G401 (cell line): ENCODE measurements at regions not wholly inside any gene's neighbourhood (a gene's known extent, or its start where the extent isn't known, plus 50 kb on each side); places are given as distances from the start of the nearest gene placed in this dataset.
A peak's percentile ranks its signal among the peaks of the same experiment; 100 is the strongest.

ENCODE experiments used
- DNase-seq: peaks from one replicate; pipeline ENCODE4 v3.0.0-alpha.2; 2015; ENCODE audit warnings: low spot score
- in situ Hi-C: cut with HindIII; loops from 2 replicates; pipeline ENCODE4 v1.10.0; 2016; ENCODE audit warnings: low sequenced_read_pairs, mixed read lengths

GRCh38 chr2:66772618-66773017 lies 337.7 kb downstream of the MEIS1 start:
- in situ Hi-C loops: no loop called here
- DNase-seq: no peak

- in situ Hi-C loops: no loop called here
- DNase-seq: no peak
Observed at GRCh38 chr2:66775730-66776422, 341.0 kb downstream of the MEIS1 start.

- no peak for DNase-seq
- in situ Hi-C loops: no loop called here
Observed at GRCh38 chr2:66781804-66782203, 346.9 kb downstream of the MEIS1 start.

GRCh38 chr2:66782780-66783361 lies 347.9 kb downstream of the MEIS1 start:
- DNase-seq: no peak
- in situ Hi-C loops: no loop called here

GRCh38 chr2:66789741-66790140 lies 354.8 kb downstream of the MEIS1 start:
- peak; percentile 86 for DNase-seq
- in situ Hi-C loops: no loop called here

- DNase-seq: no peak
- in situ Hi-C loops: no loop called here
Observed at GRCh38 chr2:66790651-66791181, 355.8 kb downstream of the MEIS1 start.

GRCh38 chr2:66794070-66794469 lies 359.1 kb downstream of the MEIS1 start:
- in situ Hi-C loops: no loop called here
- peak; percentile 39 for DNase-seq

GRCh38 chr2:66794551-66794950 lies 359.6 kb downstream of the MEIS1 start:
- in situ Hi-C loops: no loop called here
- DNase-seq: no peak

- in situ Hi-C loops: no loop called here
Observed at GRCh38 chr2:66802877-66803276, 368.0 kb downstream of the MEIS1 start.

GRCh38 chr2:66803726-66804125 lies 368.8 kb downstream of the MEIS1 start:
- DNase-seq: no peak
- in situ Hi-C loops: no loop called here

More at GRCh38 chr2:66802877-66803276, 368.0 kb downstream of the MEIS1 start:
- DNase-seq: no peak

- DNase-seq: no peak
- in situ Hi-C loops: no loop called here
Observed at GRCh38 chr2:66805016-66805865, 370.3 kb downstream of the MEIS1 start.

- in situ Hi-C loops: no loop called here
- no peak for DNase-seq
Observed at GRCh38 chr2:66805968-66806367, 371.0 kb downstream of the MEIS1 start.

- no peak for DNase-seq
- in situ Hi-C loops: no loop called here
Observed at GRCh38 chr2:66813525-66813924, 378.6 kb downstream of the MEIS1 start.

- in situ Hi-C loops: no loop called here
- no peak for DNase-seq
Observed at GRCh38 chr2:66813976-66814375, 379.1 kb downstream of the MEIS1 start.

GRCh38 chr2:66814916-66815315 lies 380.0 kb downstream of the MEIS1 start:
- in situ Hi-C loops: no loop called here
- no peak for DNase-seq

GRCh38 chr2:66815886-66816285 lies 381.0 kb downstream of the MEIS1 start:
- DNase-seq: no peak

GRCh38 chr2:66821168-66821567 lies 386.2 kb downstream of the MEIS1 start:
- in situ Hi-C loops: no loop called here
- DNase-seq: no peak

More at GRCh38 chr2:66815886-66816285, 381.0 kb downstream of the MEIS1 start:
- in situ Hi-C loops: no loop called here

GRCh38 chr2:66822186-66822585 lies 387.3 kb downstream of the MEIS1 start:
- in situ Hi-C loops: no loop called here
- DNase-seq: no peak

- in situ Hi-C loops: no loop called here
- DNase-seq: no peak
Observed at GRCh38 chr2:66824926-66825325, 390.0 kb downstream of the MEIS1 start.

- no peak for DNase-seq
- in situ Hi-C loops: no loop called here
Observed at GRCh38 chr2:66827851-66828250, 392.9 kb downstream of the MEIS1 start.
